HCT116 (cell line): ENCODE measurements at regions not wholly inside any gene's neighbourhood (a gene's known extent, or its start where the extent isn't known, plus 50 kb on each side); places are given as distances from the start of the nearest gene placed in this dataset.

Source experiments
- ATAC-seq: fragments of 200-7000 bp; cut with Tn5 transposase; 2 replicates; pipeline ENCODE4 v1.9.1; 2020; ENCODE audit warnings: mild to moderate bottlenecking, moderate library complexity
- BruUV-seq: library from RNA; stranded (reverse); fragments of 400-500 nt; replicated peaks from 2 replicates; lab custom pipeline; 2021; lab: Mats Ljungman, UMichigan
- CTCF ChIA-PET: fragments of 300-600 bp; sonication (Branson Sonifier 250); formaldehyde crosslinking; loops from one replicate; lab custom pipeline; 2021; ENCODE audit warnings: antibody characterized with exemption; lab: Charles Lee
- POLR2A ChIA-PET: fragments of 300-600, 350-600 bp; sonication (Branson Sonifier 250); formaldehyde crosslinking; loops from one replicate; lab custom pipeline; 2021; ENCODE audit warnings: antibody characterized with exemption; lab: Charles Lee
- RAD21 ChIA-PET, 2 experiments: fragments of 300-600 bp; sonication (Branson Sonifier 250); formaldehyde crosslinking; loops; one replicate each; lab custom pipeline; 2023; ENCODE audit warnings: low total read pairs in 2 of 2; ENCODE audit not compliant: uncharacterized antibody in 2 of 2, unreplicated experiment in 2 of 2, low non-redundant PET in 1 of 2; lab: Charles Lee
- DNase-seq: peaks from one replicate; pipeline ENCODE4 v3.0.0-alpha.2; 2010; ENCODE audit warnings: low read depth, low spot score
- H2AFZ ChIP-seq: fragments of 200-600 bp; shearing (Covaris generic), sonication (generic); 2 replicates; pipeline ENCODE4 v1.6.1; 2017; ENCODE audit warnings: low read depth, mixed run types, mixed read lengths, antibody characterized with exemption, low read length; ENCODE audit not compliant: poor library complexity, severe bottlenecking
- H3K27ac ChIP-seq: 2 replicates; pipeline ENCODE4 v1.5.1; 2012; ENCODE audit warnings: low read depth, low read length
- H3K27me3 ChIP-seq: fragments of 200-600 bp; sonication (generic); 2 replicates; pipeline ENCODE4 v1.6.1; 2016; ENCODE audit warnings: mixed run types, low read length, mixed read lengths; ENCODE audit not compliant: insufficient read depth
- H3K36me3 ChIP-seq, 2 experiments: fragments of 200-500 bp in 1 of 2; fragments of 200-600 bp in 1 of 2; sonication (Bioruptor generic) in 1 of 2; sonication (generic) in 1 of 2; 2 replicates each; pipeline versions ENCODE4 v1.5.1 to v1.6.1; 2014 to 2016; ENCODE audit warnings: low read length in 2 of 2, inconsistent platforms in 1 of 2, mixed read lengths in 1 of 2, mixed run types in 1 of 2; ENCODE audit not compliant: insufficient read depth in 2 of 2, control insufficient read depth in 1 of 2
- H3K4me1 ChIP-seq, 2 experiments: fragments of 200-600 bp in 1 of 2; sonication (generic) in 1 of 2; 2 replicates each; pipeline versions ENCODE4 v1.5.1 to v1.6.1; 2012 to 2017; ENCODE audit warnings: low read length in 2 of 2, inconsistent platforms in 1 of 2, mild to moderate bottlenecking in 1 of 2, mixed read lengths in 1 of 2, mixed run types in 1 of 2, moderate library complexity in 1 of 2; ENCODE audit not compliant: insufficient read depth in 2 of 2, control insufficient read depth in 1 of 2
- H3K4me2 ChIP-seq: fragments of 200-600 bp; sonication (generic); 2 replicates; pipeline ENCODE4 v1.6.1; 2017; ENCODE audit warnings: mixed run types, low read length, mixed read lengths
- H3K4me3 ChIP-seq, 2 experiments: fragments of 200-600 bp in 1 of 2; sonication (generic) in 1 of 2; replicated peaks in 1 of 2; 2 replicates each; pipeline ENCODE4 v1.5.1; 2011 to 2016; ENCODE audit warnings: low read length in 2 of 2, control low read depth in 1 of 2, low read depth in 1 of 2, mild to moderate bottlenecking in 1 of 2, mixed read lengths in 1 of 2, mixed run types in 1 of 2
- H3K79me2 ChIP-seq: fragments of 200-600 bp; sonication (generic); 2 replicates; pipeline ENCODE4 v1.6.1; 2017; ENCODE audit warnings: mild to moderate bottlenecking, mixed run types, low read length, moderate library complexity, mixed read lengths; ENCODE audit not compliant: insufficient read depth
- H3K9ac ChIP-seq: fragments of 200-600 bp; sonication (generic); 2 replicates; pipeline ENCODE4 v1.6.1; 2016; ENCODE audit warnings: low read length, mixed read lengths
- H3K9me2 ChIP-seq: fragments of 200-600 bp; sonication (generic), shearing (Covaris generic); 2 replicates; pipeline ENCODE4 v1.6.1; 2017; ENCODE audit warnings: mixed run types, mild to moderate bottlenecking, moderate library complexity; ENCODE audit not compliant: insufficient read depth
- H3K9me3 ChIP-seq, 2 experiments: fragments of 200-500 bp in 1 of 2; fragments of 200-600 bp in 1 of 2; sonication (Bioruptor generic) in 1 of 2; sonication (generic) in 1 of 2; 2 replicates each; pipeline ENCODE4 v1.6.1; 2014 to 2017; ENCODE audit warnings: low read length in 2 of 2, mixed read lengths in 2 of 2, inconsistent platforms in 1 of 2, low read depth in 1 of 2, mild to moderate bottlenecking in 1 of 2, mixed run types in 1 of 2, moderate library complexity in 1 of 2; ENCODE audit not compliant: control insufficient read depth in 1 of 2, insufficient read depth in 1 of 2
- H4K20me1 ChIP-seq: fragments of 200-600 bp; sonication (generic), shearing (Covaris generic); 2 replicates; pipeline ENCODE4 v1.6.1; 2017; ENCODE audit warnings: mixed run types, mild to moderate bottlenecking, moderate library complexity; ENCODE audit not compliant: insufficient read depth
- CBX3 ChIP-seq: IDR thresholded peaks from 2 replicates; pipeline ENCODE4 v1.6.1; 2012; ENCODE audit warnings: low read depth
- CEBPB ChIP-seq: IDR thresholded peaks from 2 replicates; pipeline ENCODE4 v1.6.1; 2012; ENCODE audit warnings: low read depth
- POLR2AphosphoS5 ChIP-seq: IDR thresholded peaks from 2 replicates; pipeline ENCODE4 v1.6.1; 2011; ENCODE audit warnings: mild to moderate bottlenecking, low read depth, low read length, moderate library complexity
- RAD21 ChIP-seq: IDR thresholded peaks from 2 replicates; pipeline ENCODE4 v1.6.1; 2012; ENCODE audit warnings: low read depth, mild to moderate bottlenecking
- SRF ChIP-seq: IDR thresholded peaks from 2 replicates; pipeline ENCODE4 v1.6.1; 2012; ENCODE audit warnings: low read depth
- YY1 ChIP-seq: IDR thresholded peaks from 2 replicates; pipeline ENCODE4 v1.6.1; 2011; ENCODE audit warnings: low read length, low read depth, moderate library complexity, mild to moderate bottlenecking; ENCODE audit not compliant: insufficient replicate concordance; ENCODE audit errors: extremely low read depth
- intact Hi-C: fragments of 100-400 bp; cut with micrococcal nuclease; formaldehyde crosslinking; loops from 2 replicates; pipeline ENCODE4 v1.10.0; 2022
- TF ChIP-seq, protein P1 (sequence below): IDR thresholded peaks from 2 replicates; pipeline ENCODE4 v1.6.1; 2012
- TF ChIP-seq, protein P2 (sequence below): IDR thresholded peaks from 2 replicates; pipeline ENCODE4 v1.6.1; 2011; ENCODE audit warnings: mild to moderate bottlenecking, low read length, moderate library complexity; ENCODE audit not compliant: insufficient replicate concordance; ENCODE audit errors: extremely low read depth
- TF ChIP-seq, protein P3 (sequence below), 3 experiments: fragments of 200-600 bp in 1 of 3; sonication (generic) in 1 of 3; IDR thresholded peaks in 2 of 3; conservative IDR thresholded peaks in 1 of 3; 2 replicates each; pipeline ENCODE4 v1.5.1; 2012 to 2017; ENCODE audit warnings: low read depth in 2 of 3, low read length in 2 of 3, antibody characterized with exemption in 1 of 3, borderline replicate concordance in 1 of 3, control low read depth in 1 of 3, mild to moderate bottlenecking in 1 of 3, mixed read lengths in 1 of 3, mixed run types in 1 of 3, moderate library complexity in 1 of 3; ENCODE audit not compliant: insufficient read depth in 1 of 3

DNA sequence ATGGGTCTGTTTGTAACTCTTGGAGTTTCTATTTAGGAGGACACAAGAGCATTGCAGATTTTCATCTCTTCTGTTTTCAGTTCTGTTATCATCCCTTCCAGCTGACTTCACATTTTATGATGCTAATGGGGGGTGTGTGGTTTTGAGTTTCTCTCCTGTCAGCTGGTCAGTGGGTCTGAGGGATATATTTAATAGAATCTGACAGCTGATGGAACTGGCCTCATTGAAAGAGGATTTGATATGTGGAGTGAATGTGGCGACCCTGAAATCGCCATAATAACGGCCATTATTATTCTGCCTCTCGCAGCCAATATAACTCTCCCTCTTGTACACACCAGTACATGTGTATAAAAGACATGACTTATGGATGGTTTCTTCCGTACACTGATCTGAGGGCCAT, 128.1 kb downstream of the SALL1 start:
- intact Hi-C loops: no loop called here
- TF ChIP-seq POLR2AphosphoS5: no peak
- TF ChIP-seq CEBPB: no peak
- no peak for TF ChIP-seq CBX3
- TF ChIP-seq, protein P1, sequence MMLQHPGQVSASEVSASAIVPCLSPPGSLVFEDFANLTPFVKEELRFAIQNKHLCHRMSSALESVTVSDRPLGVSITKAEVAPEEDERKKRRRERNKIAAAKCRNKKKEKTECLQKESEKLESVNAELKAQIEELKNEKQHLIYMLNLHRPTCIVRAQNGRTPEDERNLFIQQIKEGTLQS: no peak
- TF ChIP-seq, protein P2, sequence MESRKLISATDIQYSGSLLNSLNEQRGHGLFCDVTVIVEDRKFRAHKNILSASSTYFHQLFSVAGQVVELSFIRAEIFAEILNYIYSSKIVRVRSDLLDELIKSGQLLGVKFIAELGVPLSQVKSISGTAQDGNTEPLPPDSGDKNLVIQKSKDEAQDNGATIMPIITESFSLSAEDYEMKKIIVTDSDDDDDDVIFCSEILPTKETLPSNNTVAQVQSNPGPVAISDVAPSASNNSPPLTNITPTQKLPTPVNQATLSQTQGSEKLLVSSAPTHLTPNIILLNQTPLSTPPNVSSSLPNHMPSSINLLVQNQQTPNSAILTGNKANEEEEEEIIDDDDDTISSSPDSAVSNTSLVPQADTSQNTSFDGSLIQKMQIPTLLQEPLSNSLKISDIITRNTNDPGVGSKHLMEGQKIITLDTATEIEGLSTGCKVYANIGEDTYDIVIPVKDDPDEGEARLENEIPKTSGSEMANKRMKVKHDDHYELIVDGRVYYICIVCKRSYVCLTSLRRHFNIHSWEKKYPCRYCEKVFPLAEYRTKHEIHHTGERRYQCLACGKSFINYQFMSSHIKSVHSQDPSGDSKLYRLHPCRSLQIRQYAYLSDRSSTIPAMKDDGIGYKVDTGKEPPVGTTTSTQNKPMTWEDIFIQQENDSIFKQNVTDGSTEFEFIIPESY: no peak
- no peak for TF ChIP-seq SRF
- no peak for TF ChIP-seq RAD21
- TF ChIP-seq, protein P3, sequence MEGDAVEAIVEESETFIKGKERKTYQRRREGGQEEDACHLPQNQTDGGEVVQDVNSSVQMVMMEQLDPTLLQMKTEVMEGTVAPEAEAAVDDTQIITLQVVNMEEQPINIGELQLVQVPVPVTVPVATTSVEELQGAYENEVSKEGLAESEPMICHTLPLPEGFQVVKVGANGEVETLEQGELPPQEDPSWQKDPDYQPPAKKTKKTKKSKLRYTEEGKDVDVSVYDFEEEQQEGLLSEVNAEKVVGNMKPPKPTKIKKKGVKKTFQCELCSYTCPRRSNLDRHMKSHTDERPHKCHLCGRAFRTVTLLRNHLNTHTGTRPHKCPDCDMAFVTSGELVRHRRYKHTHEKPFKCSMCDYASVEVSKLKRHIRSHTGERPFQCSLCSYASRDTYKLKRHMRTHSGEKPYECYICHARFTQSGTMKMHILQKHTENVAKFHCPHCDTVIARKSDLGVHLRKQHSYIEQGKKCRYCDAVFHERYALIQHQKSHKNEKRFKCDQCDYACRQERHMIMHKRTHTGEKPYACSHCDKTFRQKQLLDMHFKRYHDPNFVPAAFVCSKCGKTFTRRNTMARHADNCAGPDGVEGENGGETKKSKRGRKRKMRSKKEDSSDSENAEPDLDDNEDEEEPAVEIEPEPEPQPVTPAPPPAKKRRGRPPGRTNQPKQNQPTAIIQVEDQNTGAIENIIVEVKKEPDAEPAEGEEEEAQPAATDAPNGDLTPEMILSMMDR (IDR thresholded peaks at IDR 0.05 in 2 of 3, conservative IDR thresholded peaks at IDR 0.05 in 1 of 3; ENCODE audit: borderline replicate concordance in 1 of 3, insufficient read depth in 1 of 3, low read depth in 2 of 3, low read length in 2 of 3): no peak
- TF ChIP-seq YY1: no peak
- H3K79me2 ChIP-seq: no peaks in the 10 kb centered on the region
- no peaks in the 10 kb centered on the region for H3K36me3 ChIP-seq
- H3K9me3 ChIP-seq: no peaks in the 10 kb centered on the region
- H3K27me3 ChIP-seq: peaks cover 17% of the 10 kb centered on the region
- ChIA-PET POLR2A (no interaction called here), RAD21 (no interaction called here), CTCF (no interaction called here)
- no peaks in the 10 kb centered on the region for H3K9me2 ChIP-seq
- H3K4me2 ChIP-seq: no peak overlapping the region
- DNase-seq: no peak
- H4K20me1 ChIP-seq: no peaks in the 10 kb centered on the region
- no TSS peak for BruUV-seq
- ATAC-seq: no peak
- no peak overlapping the region for H3K9ac ChIP-seq
- H3K27ac ChIP-seq: no peak overlapping the region
- no peaks in the 10 kb centered on the region for H3K4me1 ChIP-seq
- H3K4me3 ChIP-seq: no peak overlapping the region
- H2AFZ ChIP-seq: no peak overlapping the region
